HG03175 (cell line): ENCODE measurements at regions not wholly inside any gene's neighbourhood (a gene's known extent, or its start where the extent isn't known, plus 50 kb on each side); places are given as distances from the start of the nearest gene placed in this dataset.
A peak's percentile ranks its signal among the peaks of the same experiment; 100 is the strongest.

Experiments
- ATAC-seq: cut with Tn5 transposase; IDR thresholded peaks from one replicate; pipeline ENCODE4 v1.9.1; 2021; ENCODE audit warnings: mild to moderate bottlenecking, moderate library complexity; ENCODE audit not compliant: unreplicated experiment

DNA sequence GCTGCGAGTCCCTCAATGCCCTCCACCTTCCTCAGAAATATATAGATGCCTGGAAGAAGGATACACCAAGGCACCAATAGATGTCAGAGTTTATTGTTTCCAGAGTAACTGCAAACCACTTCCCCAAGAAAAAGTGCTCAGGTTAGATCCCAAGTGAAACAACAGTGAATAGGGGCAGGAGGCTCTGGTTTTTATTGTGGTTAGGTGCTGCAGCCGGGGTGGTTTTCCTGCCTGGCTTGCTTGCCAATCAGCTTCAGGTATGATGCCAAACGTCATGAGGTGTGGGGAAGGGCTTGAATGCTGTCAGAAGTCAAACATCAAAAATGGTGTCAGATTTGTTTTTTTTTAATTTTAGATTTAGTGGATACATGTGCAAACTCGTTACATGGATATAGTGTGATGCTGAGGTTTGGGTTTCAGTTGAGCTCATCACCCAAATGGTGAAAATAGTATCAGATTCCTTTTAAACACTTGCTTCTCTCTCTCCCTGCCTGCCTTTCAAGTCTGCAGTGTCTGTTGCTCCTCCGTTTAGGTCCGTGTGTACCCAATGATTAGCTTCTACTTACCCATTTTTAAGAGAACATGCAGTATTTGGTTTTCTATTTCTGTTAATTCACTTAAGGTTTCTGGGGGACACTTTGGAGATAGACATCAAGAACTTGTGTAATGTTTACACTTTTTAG is 1317.0 kb downstream of the MRPL39 start:
- no peak for ATAC-seq

DNA sequence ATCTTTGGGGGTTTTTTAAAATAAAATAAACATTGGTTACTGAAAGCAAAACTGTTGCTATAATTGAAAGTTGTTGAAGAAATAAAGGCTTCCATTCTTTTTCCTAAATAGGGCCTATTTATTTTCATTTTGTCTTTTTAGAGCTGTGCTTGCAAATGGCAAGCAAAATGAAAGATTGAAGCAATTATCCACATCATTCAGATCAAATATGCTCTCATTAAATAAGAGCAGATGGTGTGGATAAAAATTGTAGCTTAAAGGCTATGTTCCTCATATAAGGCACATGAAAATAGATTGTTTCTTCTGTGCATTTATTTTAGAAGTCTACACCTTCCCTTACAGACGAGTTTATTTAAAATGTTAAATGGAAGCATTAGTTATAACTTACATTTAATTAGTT is 1317.7 kb downstream of the MRPL39 start:
- no peak for ATAC-seq

DNA sequence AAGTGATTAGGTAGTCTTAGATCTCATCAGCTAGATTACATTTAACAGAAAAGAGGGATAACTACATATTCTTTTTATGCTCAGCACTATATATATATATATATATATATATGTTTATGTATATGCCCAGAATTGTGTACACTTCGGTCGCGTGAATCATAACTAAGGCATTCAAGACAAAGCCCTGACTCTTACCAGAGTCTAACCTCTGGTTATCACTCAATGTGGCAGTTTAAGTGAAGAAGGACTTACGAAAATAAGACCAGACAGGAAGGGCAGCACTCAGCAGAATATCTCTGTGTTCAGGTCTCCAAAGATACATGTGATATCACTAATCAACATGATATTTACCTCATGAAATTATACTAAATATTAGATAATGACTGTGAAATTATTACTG is 1326.7 kb downstream of the MRPL39 start:
- ATAC-seq, result no peak

DNA sequence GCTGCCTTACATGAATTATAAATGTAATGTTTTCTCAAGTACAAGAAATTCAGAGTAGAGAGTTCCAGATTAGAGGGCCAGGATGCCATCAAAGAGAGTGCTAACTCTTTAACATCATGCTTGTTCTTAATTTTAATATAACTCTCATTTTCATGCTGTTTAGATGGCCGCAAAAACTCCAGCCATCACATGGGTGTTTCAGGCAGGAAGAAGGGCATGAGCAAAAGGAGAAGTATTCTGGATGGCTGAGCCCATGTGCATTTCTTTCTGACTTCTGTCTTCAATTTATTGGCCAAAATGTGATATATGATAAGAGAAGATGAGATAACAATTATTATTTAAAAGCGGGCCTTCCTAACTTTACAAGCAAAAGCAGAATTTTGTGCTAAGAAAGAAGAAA is 1328.6 kb downstream of the MRPL39 start:
- ATAC-seq, result no peak

DNA sequence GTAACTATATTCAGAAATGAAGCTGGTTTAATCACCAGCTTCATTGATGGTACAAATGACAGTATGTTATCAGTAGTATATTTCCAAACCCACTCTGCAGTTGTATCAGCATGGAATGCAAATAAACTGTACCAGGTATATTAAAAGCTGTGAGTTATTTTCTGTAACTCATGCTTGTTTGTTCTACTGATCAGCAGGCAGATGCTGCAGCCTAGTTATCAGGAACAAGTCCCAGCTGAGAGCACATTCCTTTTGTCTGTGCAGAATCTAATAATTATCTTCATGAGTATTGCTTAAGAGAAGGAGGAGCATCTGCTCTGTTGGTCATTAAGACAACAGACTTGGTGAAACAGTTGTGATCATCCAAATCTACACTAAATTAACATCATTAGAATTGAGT is 1331.1 kb downstream of the MRPL39 start:
- ATAC-seq, result no peak

DNA sequence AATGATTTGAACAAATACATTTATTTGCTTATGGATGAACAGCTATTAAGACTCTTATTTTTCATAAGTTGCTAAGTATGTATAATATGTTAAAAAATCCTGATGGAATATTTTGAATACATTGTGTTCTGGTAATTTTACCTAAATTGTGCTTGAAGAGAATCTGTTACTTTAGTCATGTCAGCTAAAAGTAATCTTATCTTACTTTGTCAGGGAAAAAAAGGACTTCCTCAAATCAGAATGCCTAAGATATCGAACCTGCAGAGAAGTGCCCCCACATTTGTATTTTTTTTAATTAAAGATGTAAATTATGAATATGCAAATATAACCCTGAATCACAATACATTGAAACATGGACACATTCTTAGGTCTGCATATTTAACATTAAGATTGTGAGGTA is 1331.7 kb downstream of the MRPL39 start:
- ATAC-seq, result no peak

DNA sequence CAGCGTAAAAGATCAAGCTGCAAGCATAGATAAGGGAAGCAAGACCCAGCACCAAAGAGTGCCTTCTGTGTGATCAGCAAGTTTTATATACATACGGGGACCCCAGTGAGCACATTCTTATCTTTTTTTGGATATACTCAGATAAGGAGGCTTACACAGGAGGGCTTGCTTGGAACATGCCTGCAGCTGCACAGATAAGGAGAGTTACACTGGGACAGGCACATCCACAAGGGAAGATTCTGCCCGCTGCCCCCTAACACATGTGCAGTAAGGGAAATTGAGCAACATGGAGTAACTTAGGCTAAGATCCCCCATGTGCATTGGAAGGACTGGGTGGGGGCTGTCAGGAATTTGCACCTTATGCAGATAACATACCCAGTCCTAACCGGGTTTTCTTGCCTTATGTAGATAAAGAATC is 1334.8 kb downstream of the MRPL39 start:
- no peak for ATAC-seq

DNA sequence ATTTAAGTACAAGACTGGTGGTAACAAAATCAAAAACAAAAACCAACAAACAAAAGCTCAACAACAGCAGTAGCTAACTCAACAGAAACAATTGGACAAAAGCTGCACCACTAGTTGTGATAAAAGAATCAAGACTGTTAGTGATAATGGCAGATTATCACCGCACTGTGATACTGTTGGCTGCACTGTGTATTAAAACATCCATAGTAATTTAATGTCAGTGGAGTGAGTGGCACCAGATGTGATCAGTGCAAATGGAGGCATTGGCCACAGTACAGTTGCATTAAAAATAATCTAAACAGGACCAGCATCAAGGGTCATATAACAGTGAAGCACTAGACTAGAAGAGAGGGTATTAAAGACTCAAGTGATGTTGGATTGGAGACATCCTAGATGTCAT is 1341.3 kb downstream of the MRPL39 start:
- ATAC-seq, result no peak

DNA sequence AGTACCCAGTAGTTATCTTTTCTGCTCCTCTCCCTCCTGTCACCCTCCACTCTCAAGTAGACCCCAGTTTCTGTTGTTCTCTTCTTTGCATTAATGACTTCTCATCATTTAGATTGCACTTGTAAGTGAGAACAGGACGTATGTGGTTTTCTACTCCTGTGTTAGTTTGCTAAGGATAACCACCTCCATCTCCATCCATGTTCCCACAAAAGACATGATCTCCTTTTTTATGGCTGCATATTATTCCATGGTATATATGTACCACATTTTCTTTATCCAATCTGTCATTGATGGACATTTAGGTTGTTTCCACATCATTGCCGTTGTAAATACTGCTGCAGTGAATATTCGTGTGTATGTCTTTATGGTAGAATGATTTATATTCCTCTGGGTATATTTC is 1346.5 kb downstream of the MRPL39 start:
- no peak for ATAC-seq

DNA sequence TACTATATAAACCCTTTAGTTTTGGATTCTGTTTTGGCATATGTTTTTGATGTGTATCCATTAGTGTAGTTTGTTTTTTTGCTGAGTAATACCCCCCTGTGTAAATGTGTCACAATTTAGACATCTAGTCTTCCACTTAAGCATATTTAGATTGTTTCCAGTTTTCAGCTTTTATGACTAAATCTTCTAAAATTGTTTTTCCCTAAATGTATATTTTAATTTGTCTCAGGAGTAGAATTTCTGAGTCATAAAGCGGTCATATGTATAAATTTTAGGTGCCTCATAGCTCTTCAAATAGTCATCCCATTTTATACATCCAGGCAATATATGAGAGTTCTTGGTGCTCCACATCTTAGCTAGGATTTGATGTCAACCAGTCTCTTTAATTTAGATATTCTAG is 1348.0 kb downstream of the MRPL39 start:
- ATAC-seq, result no peak

DNA sequence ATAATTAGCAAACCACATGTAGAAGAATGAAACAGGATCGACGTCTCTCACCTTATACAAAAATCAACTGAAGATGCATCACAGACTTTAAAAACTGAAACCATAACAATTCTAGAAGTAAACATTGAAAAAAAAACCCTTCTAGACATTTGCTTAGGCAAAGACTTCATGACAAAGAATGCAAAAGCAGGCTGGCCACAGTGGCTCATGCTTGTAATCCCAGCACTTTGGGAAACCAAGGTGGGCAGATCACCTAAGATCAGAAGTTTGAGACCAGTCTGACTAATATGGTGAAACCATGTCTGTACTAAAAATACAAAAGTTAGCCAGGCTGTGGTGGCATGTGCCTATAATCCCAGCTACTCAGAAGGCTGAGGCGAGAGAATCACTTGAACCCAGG is 1351.7 kb downstream of the MRPL39 start:
- ATAC-seq, result no peak

DNA sequence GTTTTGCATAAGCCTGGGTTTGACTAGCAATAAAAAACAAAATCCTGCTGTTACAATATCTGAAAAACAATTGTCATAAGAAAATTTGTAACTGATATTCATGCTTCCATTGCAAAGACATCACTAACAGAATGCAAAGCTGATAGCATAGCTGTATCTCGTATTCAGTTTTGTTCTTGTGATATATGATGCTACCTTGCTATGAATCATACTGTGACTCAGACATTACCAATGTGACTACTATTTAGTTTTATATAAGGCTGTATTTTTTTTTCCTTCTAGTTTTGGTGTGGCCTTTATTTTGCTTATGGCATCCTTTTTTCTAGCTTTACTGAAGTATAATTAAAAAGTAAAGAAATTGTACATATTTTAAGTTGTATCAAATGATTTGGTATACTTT is 1381.8 kb downstream of the MRPL39 start:
- ATAC-seq, result no peak

DNA sequence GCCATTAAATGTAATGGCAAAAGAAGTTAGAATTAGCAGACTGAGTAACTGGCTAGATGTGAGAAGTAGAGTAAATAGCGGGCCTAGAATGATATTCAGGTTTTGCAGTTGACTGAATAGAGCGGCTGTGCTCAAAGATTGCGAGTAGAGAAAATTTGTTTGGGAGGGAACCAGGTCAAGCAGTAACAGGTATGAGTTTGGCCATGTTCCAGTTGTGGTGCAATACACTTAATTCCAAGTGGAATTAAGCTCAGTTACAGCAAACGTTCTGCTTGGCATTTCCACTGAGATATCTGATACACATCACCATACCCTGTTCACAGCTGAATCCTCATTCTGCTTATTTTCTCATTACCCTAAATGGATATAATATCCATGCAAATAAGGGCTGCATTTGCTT is 1382.9 kb downstream of the MRPL39 start:
- no peak for ATAC-seq

DNA sequence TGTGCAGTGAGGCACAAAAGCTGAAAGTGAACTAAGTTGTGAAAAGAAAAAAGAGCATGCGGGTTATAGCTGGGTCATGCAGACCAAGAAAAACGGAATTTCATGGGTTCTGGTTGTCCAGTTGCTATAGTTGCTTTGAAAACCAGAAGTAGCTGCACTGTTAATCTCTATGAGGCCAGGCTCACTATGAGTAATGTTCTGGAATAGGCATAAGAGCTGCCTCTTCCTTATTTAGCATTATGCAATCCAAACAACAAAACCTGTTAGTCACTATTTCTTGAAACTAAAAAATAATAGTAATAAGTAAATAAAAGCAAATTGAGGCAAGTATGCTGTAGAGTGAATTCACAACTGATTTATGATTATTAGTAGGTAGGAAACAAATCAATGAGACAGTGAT is 1383.7 kb downstream of the MRPL39 start:
- ATAC-seq, result no peak

DNA sequence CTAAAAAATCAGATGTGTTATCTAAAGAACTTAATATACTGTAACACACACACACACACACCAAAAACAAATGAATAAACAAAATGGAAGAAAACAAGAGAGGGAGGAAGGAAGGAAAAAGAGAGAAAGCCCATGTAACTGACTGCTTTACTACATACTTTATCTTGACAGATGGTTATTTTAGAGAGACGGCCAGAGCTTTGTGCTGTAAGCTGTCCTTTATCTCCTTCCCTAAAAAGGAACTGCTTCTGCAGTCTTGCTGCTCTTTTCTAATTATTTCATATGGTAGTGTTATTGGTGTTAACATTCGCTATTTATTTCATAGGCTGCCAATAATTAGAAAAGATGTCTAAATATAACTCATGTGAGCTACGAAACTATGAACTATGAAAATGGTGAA is 1384.6 kb downstream of the MRPL39 start:
- no peak for ATAC-seq

DNA sequence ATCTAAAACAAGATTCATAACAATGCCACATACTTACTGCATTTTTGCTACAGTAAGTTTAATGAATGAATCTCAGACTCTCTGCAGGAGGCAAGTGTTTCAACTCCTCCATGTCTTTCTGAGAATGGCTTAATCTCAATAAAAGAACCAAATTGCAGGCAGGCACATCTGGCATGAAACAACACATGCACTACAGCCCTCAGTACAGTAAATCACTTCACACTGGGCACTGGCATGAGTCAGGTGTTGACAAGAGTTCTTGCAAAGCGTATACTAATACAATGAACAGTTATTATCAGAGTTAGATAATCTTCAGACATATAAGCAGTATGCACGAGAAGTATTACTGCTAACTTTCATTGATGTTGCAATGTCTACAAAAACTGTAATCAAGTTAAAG is 1386.8 kb downstream of the MRPL39 start:
- no peak for ATAC-seq

DNA sequence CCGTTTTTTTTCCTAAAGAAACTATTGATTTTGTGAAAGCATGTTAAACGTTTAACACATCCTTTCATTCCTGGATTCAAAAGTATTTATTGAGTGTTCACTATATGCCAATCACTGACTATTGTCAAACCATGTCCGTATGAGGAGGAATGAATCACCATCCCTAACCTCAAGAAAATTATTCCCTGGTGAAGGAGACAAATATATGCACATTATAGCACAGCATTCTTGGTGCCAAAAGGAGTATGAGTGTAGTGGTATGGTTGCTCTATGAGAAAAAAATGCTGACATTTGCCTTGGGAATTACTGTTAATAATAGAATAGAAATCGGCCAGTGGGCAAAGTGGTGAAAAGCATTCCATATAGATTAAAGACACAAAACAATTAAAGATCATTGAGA is 1390.1 kb downstream of the MRPL39 start:
- ATAC-seq, result no peak

DNA sequence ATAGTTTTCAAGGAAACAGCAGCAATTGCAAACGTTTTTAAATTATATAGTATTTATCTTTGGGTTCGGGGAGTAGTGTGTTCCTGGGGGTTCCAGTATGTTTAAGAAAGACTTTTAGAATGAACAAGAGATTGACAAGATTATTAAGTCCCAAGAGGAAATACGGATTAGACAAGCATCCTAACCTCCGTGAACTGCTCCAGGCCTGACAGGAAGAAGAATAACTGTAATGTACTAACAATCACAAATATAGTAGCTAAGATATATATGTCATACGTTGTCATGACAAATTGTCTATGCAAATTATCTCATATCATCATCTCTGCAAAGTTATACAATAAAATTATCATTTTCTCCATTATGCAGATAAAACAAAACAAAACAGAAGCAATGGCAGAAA is 1397.2 kb downstream of the MRPL39 start:
- ATAC-seq, result no peak

DNA sequence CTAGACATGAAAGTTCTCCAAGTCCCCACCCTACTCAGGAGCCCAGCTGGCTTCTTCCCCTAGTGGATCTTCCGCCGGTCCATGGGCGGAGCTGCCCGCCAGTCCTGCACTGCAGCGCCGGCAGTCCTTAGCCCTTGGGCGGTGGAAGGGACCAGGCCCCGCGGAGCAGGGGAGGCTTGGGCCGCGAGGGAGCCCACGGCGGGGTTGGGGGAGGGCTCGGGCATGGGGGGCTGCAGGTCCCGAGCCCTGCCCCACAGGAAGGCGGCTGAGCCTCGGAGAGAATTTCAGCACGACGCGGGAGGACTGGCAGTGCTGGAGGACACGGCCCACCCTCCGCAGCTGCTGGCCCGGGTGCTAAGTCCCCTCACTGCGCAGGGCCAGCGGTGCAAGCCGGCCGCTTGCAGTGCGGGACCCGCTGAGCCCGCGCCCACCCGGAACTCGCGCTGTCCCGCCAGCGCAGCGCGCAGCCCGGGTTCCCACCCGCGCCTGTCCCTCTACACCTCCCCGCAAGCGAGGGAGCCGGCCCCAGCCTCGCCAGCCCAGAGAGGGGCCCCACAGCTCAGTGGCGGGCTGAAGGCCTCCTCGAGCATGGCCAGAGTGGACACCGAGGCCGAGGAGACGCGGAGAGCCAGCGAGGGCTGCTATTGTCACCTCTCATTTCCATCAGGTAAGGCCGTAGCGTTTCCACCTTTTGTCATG is 1398.6 kb downstream of the MRPL39 start:
- no peak for ATAC-seq

DNA sequence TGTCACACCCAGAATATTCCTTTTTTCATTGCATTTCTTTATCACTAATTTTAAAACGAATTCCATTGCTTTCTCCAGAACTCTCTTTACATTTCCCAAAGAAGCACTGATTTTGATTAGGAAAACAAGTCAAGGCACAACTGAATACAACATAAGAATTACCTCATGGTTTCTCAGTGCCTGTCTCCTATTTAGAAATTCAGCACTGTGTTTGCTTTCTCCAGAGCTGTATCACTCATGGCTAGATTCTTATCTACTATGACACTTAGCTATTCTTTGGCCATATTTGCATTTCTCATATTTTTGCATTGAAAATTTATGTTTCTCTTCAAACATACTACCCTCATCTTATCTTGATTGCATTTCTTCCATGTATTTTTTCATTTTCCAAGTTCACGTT is 1402.0 kb downstream of the MRPL39 start:
- no peak for ATAC-seq

DNA sequence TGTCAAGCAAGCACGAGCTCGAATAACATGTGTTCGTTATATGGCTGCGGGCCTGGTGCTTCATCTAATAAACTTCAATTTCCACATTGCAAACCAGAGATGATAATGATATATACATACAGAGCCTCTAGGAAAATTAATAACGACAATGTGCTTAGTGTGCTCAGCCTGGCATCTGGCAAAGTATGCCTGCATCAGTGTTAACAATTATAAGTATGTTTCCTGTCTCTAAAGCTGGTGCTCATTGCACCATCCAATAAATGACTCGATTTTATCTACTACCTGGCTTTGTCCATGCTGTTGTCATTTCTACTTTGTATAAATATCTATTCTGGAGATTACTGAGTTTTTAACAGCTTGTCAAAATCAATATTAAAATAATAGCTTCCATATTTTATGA is 1402.6 kb downstream of the MRPL39 start:
- no peak for ATAC-seq

DNA sequence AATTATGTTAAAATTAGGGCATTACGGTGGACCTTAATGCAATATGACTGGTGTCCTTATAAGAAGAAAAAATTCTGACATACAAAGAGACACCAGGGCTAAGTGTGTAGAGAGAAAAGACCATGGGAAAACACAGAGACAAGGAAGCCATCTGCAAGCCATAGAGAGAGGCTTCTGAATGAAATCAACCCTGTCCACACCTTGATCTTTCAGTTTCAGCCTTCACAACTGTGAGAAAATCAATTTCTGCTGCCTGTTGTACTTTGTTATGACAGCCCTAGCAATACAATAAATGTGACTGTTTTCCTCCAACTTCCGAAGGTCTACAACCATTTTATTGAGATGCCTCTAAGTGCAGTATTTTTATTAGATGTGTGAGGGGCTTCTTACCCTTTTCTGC is 1407.2 kb downstream of the MRPL39 start:
- peak; percentile 63 for ATAC-seq

DNA sequence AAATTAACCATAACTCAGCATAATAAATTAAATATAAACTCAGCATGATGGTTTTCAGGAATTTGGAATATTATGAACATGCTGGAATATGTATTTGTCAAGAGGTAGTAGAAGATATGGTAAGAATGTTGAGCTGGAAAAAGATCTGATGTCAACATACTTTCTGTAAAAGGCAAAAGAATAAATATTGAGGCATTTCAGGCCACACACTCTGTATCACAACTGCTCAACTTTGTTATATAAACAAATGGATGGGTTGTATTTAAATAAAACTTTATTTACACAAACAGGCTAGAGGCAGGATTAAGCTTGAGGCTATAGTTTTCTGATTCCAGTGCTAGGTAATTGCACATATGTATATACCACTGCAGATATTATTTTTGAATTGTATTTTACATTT is 1409.4 kb downstream of the MRPL39 start:
- no peak for ATAC-seq
